Suprapubic skin (tissue), 4 donors: ENCODE measurements at regions not wholly inside any gene's neighbourhood (a gene's known extent, or its start where the extent isn't known, plus 50 kb on each side); places are given as distances from the start of the nearest gene placed in this dataset.

Source experiments
- DNase-seq, 2 donors: peaks; one replicate each; pipeline ENCODE4 v3.0.0-alpha.2; 2019; ENCODE audit warnings: low spot score in 2 of 2
- H3K27ac ChIP-seq: fragments of 200-600 bp; sonication (generic); one replicate; pipeline ENCODE4 v1.5.1; 2019
- H3K27me3 ChIP-seq: fragments of 200-600 bp; sonication (generic); one replicate; pipeline ENCODE4 v1.5.1; 2019
- H3K36me3 ChIP-seq: fragments of 200-600 bp; sonication (generic); one replicate; pipeline ENCODE4 v1.5.1; 2019
- H3K4me1 ChIP-seq: fragments of 200-600 bp; sonication (generic); one replicate; pipeline ENCODE4 v1.5.1; 2019
- H3K4me3 ChIP-seq: fragments of 200-600 bp; sonication (generic); one replicate; pipeline ENCODE4 v1.5.1; 2019; ENCODE audit warnings: mild to moderate bottlenecking
- H3K9me3 ChIP-seq: fragments of 200-600 bp; sonication (generic); one replicate; pipeline ENCODE4 v1.5.1; 2019
- CTCF ChIP-seq, 2 donors: fragments of 200-600 bp in 1 of 2; fragments of 450-650 bp in 1 of 2; sonication (generic) in 1 of 2; IDR thresholded peaks; one replicate each; pipeline ENCODE4 v1.5.1; 2016 to 2019; ENCODE audit warnings: antibody characterized with exemption in 2 of 2, mild to moderate bottlenecking in 1 of 2, moderate library complexity in 1 of 2
- EP300 ChIP-seq: sonication (generic); formaldehyde crosslinking; IDR thresholded peaks from one replicate; pipeline ENCODE4 v1.6.1; 2017; ENCODE audit warnings: antibody characterized with exemption
- POLR2A ChIP-seq, 2 donors: fragments of 450-650 bp; IDR thresholded peaks; one replicate each; pipeline ENCODE4 v1.6.1; 2017; ENCODE audit warnings: antibody characterized with exemption in 2 of 2, mild to moderate bottlenecking in 2 of 2, moderate library complexity in 2 of 2
- POLR2AphosphoS5 ChIP-seq, 3 donors: sonication (generic); formaldehyde crosslinking; IDR thresholded peaks; one replicate each; pipeline ENCODE4 v1.6.1; 2017; ENCODE audit warnings: antibody characterized with exemption in 3 of 3
- WGBS: methylation state at CpG from one replicate; pipeline ENCODE4 v1.1.5; 2018; 5-methylcytosine and 5-hydroxymethylcytosine counted together

- no peak for DNase-seq
- 0% methylated on average over 1 of the region's 1 CpG for WGBS
- no peaks in the 10 kb centered on the region for H3K9me3 ChIP-seq
- TF ChIP-seq POLR2AphosphoS5 (IDR thresholded peaks at IDR 0.05): no peak
- no peak for TF ChIP-seq CTCF (IDR thresholded peaks at IDR 0.05)
- TF ChIP-seq EP300: no peak
- TF ChIP-seq POLR2A (IDR thresholded peaks at IDR 0.05): no peak
- no peak overlapping the region for H3K27ac ChIP-seq
- H3K4me3 ChIP-seq: no peak overlapping the region
- no peaks in the 10 kb centered on the region for H3K36me3 ChIP-seq
- H3K4me1 ChIP-seq: peaks cover 16% of the 10 kb centered on the region
- H3K27me3 ChIP-seq: no peaks in the 10 kb centered on the region
Measured at GRCh38 chr12:58528271-58528670, 392.0 kb downstream of the LRIG3 start.

- WGBS: 56% methylated on average over 1 of the region's 1 CpG
- no peak overlapping the region for H3K4me3 ChIP-seq
- no peak for TF ChIP-seq EP300
- TF ChIP-seq POLR2AphosphoS5 (IDR thresholded peaks at IDR 0.05): no peak
- no peak for TF ChIP-seq POLR2A (IDR thresholded peaks at IDR 0.05)
- no peak for TF ChIP-seq CTCF (IDR thresholded peaks at IDR 0.05)
- H3K4me1 ChIP-seq: peaks cover 16% of the 10 kb centered on the region
- peak overlapping the region; percentile 54 for H3K27ac ChIP-seq
- DNase-seq: no peak
- no peaks in the 10 kb centered on the region for H3K9me3 ChIP-seq
- H3K36me3 ChIP-seq: no peaks in the 10 kb centered on the region
- H3K27me3 ChIP-seq: no peaks in the 10 kb centered on the region
Measured at GRCh38 chr12:58529114-58529665, 391.1 kb downstream of the LRIG3 start.

GRCh38 chr12:58529897-58530741 lies 390.2 kb downstream of the LRIG3 start:
- Histone ChIP-seq H3K27me3 (no peaks in the 10 kb centered on the region), H3K9me3 (no peaks in the 10 kb centered on the region), H3K4me1 (peaks cover 16% of the 10 kb centered on the region), H3K36me3 (no peaks in the 10 kb centered on the region), H3K27ac (peak overlapping the region; percentile 54), H3K4me3 (no peak overlapping the region)
- DNase-seq: no peak
- TF ChIP-seq CTCF (IDR thresholded peaks at IDR 0.05): no peak
- 48% methylated on average over 6 of the region's 6 CpGs for WGBS

- no peaks in the 10 kb centered on the region for H3K27me3 ChIP-seq
- H3K9me3 ChIP-seq: no peaks in the 10 kb centered on the region
- no peak for DNase-seq
- 82% methylated on average over 2 of the region's 2 CpGs for WGBS
- no peaks in the 10 kb centered on the region for H3K36me3 ChIP-seq
- no peak overlapping the region for H3K4me3 ChIP-seq
- H3K4me1 ChIP-seq: peaks cover 16% of the 10 kb centered on the region
- H3K27ac ChIP-seq: peak overlapping the region; percentile 29
- TF ChIP-seq POLR2A (IDR thresholded peaks at IDR 0.05) (no peak), EP300 (no peak), CTCF (IDR thresholded peaks at IDR 0.05) (no peak), POLR2AphosphoS5 (IDR thresholded peaks at IDR 0.05) (no peak)
Measured at GRCh38 chr12:58530742-58531062, 389.6 kb downstream of the LRIG3 start.

- H3K4me3 ChIP-seq: no peak overlapping the region
- H3K27me3 ChIP-seq: no peaks in the 10 kb centered on the region
- no peak for DNase-seq
- WGBS: 60% methylated on average over 4 of the region's 4 CpGs
- TF ChIP-seq POLR2AphosphoS5 (IDR thresholded peaks at IDR 0.05) (no peak), POLR2A (IDR thresholded peaks at IDR 0.05) (no peak), EP300 (no peak), CTCF (IDR thresholded peaks at IDR 0.05) (no peak)
- H3K4me1 ChIP-seq: peaks cover 22% of the 10 kb centered on the region
- H3K27ac ChIP-seq: no peak overlapping the region
- H3K36me3 ChIP-seq: no peaks in the 10 kb centered on the region
- H3K9me3 ChIP-seq: no peaks in the 10 kb centered on the region
Measured at GRCh38 chr12:58532855-58533608, 387.3 kb downstream of the LRIG3 start.
